Testis (tissue), 2 donors: ENCODE measurements at regions not wholly inside any gene's neighbourhood (a gene's known extent, or its start where the extent isn't known, plus 50 kb on each side); places are given as distances from the start of the nearest gene placed in this dataset.

Experiments used
- POLR2A ChIP-seq: fragments of 450-650 bp; IDR thresholded peaks from one replicate; pipeline ENCODE4 v1.6.1; 2017; ENCODE audit warnings: antibody characterized with exemption, mild to moderate bottlenecking, moderate library complexity
- TF ChIP-seq, protein P1 (sequence below), 3 experiments: fragments of 450-650 bp in 2 of 3; fragments of 200-600 bp in 1 of 3; sonication (generic) in 1 of 3; IDR thresholded peaks; one replicate each; pipeline ENCODE4 v1.5.1; 2016 to 2019; ENCODE audit warnings: antibody characterized with exemption in 3 of 3, mild to moderate bottlenecking in 2 of 3, moderate library complexity in 1 of 3

- TF ChIP-seq, protein P1, sequence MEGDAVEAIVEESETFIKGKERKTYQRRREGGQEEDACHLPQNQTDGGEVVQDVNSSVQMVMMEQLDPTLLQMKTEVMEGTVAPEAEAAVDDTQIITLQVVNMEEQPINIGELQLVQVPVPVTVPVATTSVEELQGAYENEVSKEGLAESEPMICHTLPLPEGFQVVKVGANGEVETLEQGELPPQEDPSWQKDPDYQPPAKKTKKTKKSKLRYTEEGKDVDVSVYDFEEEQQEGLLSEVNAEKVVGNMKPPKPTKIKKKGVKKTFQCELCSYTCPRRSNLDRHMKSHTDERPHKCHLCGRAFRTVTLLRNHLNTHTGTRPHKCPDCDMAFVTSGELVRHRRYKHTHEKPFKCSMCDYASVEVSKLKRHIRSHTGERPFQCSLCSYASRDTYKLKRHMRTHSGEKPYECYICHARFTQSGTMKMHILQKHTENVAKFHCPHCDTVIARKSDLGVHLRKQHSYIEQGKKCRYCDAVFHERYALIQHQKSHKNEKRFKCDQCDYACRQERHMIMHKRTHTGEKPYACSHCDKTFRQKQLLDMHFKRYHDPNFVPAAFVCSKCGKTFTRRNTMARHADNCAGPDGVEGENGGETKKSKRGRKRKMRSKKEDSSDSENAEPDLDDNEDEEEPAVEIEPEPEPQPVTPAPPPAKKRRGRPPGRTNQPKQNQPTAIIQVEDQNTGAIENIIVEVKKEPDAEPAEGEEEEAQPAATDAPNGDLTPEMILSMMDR (IDR thresholded peaks at IDR 0.05): no peak
- no peak for TF ChIP-seq POLR2A
These were observed 49.9 kb upstream of the TBX3 start for GRCh38 chr12:114733919-114734318.
